Upper lobe of left lung (tissue), 4 donors: ENCODE measurements at regions not wholly inside any gene's neighbourhood (a gene's known extent, or its start where the extent isn't known, plus 50 kb on each side); places are given as distances from the start of the nearest gene placed in this dataset.

Source experiments
- CTCF ChIP-seq, 6 experiments: fragments of 450-650 bp in 4 of 6; fragments of 200-600 bp in 2 of 6; sonication (generic) in 2 of 6; IDR thresholded peaks; one replicate each; pipeline ENCODE4 v1.5.1; 2016 to 2019; ENCODE audit warnings: antibody characterized with exemption in 6 of 6
- EP300 ChIP-seq, 4 donors: sonication (generic); formaldehyde crosslinking; IDR thresholded peaks; one replicate each; pipeline ENCODE4 v1.5.1; 2017; ENCODE audit warnings: antibody characterized with exemption in 4 of 4, control low read depth in 2 of 4

GRCh38 chr10:23918090-23918723 is 290.7 kb upstream of the KIAA1217 start:
- no peak for TF ChIP-seq CTCF (IDR thresholded peaks at IDR 0.05)
- no peak for TF ChIP-seq EP300 (IDR thresholded peaks at IDR 0.05)
